ENCODE measurements at regions not wholly inside any gene's neighbourhood (a gene's known extent, or its start where the extent isn't known, plus 50 kb on each side); places are given as distances from the start of the nearest gene placed in this dataset.
A peak's percentile ranks its signal among the peaks of the same experiment; 100 is the strongest.
"Not testable (repeated sequence)": the region's sequence is repeated elsewhere in the genome, so short reads cannot be mapped to it uniquely, and the experiment has no call there.

GRCh38 chr9:135401218-135401617 lies 78.4 kb upstream of the PPP1R26 start:
- no peak for DNase-seq (ENCODE audit: extremely low read depth in 1 of 11, low read depth in 9 of 11, low spot score in 4 of 11)

GRCh38 chr9:135402048-135402738 lies 77.4 kb upstream of the PPP1R26 start:
- no peak for DNase-seq (ENCODE audit: extremely low read depth in 1 of 11, low read depth in 9 of 11, low spot score in 4 of 11)

GRCh38 chr9:135402739-135403695 lies 76.6 kb upstream of the PPP1R26 start:
- no peak for DNase-seq (ENCODE audit: extremely low read depth in 1 of 11, low read depth in 9 of 11, low spot score in 4 of 11)

- DNase-seq (ENCODE audit: extremely low read depth in 1 of 11, low read depth in 9 of 11, low spot score in 4 of 11) = no peak
These were observed 75.7 kb upstream of the PPP1R26 start for GRCh38 chr9:135403733-135404450.

- DNase-seq (ENCODE audit: extremely low read depth in 1 of 11, low read depth in 9 of 11, low spot score in 4 of 11) = no peak
These were observed 75.0 kb upstream of the PPP1R26 start for GRCh38 chr9:135404451-135405144.

- DNase-seq (ENCODE audit: extremely low read depth in 1 of 11, low read depth in 9 of 11, low spot score in 4 of 11) = not testable (repeated sequence)
These were observed 74.5 kb upstream of the PPP1R26 start for GRCh38 chr9:135405145-135405464.

GRCh38 chr9:135408476-135409254 lies 70.9 kb upstream of the PPP1R26 start:
- DNase-seq (ENCODE audit: extremely low read depth in 1 of 11, low read depth in 9 of 11, low spot score in 4 of 11) = no peak

- no peak for DNase-seq (ENCODE audit: extremely low read depth in 1 of 11, low read depth in 9 of 11, low spot score in 4 of 11)
These were observed 70.0 kb upstream of the PPP1R26 start for GRCh38 chr9:135409286-135410200.

- DNase-seq (ENCODE audit: extremely low read depth in 1 of 11, low read depth in 9 of 11, low spot score in 4 of 11) = no peak
These were observed 69.2 kb upstream of the PPP1R26 start for GRCh38 chr9:135410421-135410820.

- no peak for DNase-seq (ENCODE audit: extremely low read depth in 1 of 11, low read depth in 9 of 11, low spot score in 4 of 11)
These were observed 68.6 kb upstream of the PPP1R26 start for GRCh38 chr9:135410831-135411473.

- not testable (repeated sequence) for DNase-seq (ENCODE audit: extremely low read depth in 1 of 11, low read depth in 9 of 11, low spot score in 4 of 11)
These were observed 68.0 kb upstream of the PPP1R26 start for GRCh38 chr9:135411605-135412004.

GRCh38 chr9:135412315-135413085 lies 67.1 kb upstream of the PPP1R26 start:
- peak; percentile 38 to 71 (median 58) for DNase-seq (ENCODE audit: extremely low read depth in 1 of 11, low read depth in 9 of 11, low spot score in 4 of 11)

GRCh38 chr9:135413086-135413375 lies 66.6 kb upstream of the PPP1R26 start:
- DNase-seq (ENCODE audit: extremely low read depth in 1 of 11, low read depth in 9 of 11, low spot score in 4 of 11) = no peak

- no peak for DNase-seq (ENCODE audit: extremely low read depth in 1 of 11, low read depth in 9 of 11, low spot score in 4 of 11)
These were observed 66.1 kb upstream of the PPP1R26 start for GRCh38 chr9:135413461-135413860.

- no peak for DNase-seq (ENCODE audit: extremely low read depth in 1 of 11, low read depth in 9 of 11, low spot score in 4 of 11)
These were observed 65.3 kb upstream of the PPP1R26 start for GRCh38 chr9:135414293-135414692.

GRCh38 chr9:135415586-135415985 lies 64.0 kb upstream of the PPP1R26 start:
- no peak for DNase-seq (ENCODE audit: extremely low read depth in 1 of 11, low read depth in 9 of 11, low spot score in 4 of 11)
